ENCODE measurements at regions not wholly inside any gene's neighbourhood (a gene's known extent, or its start where the extent isn't known, plus 50 kb on each side); places are given as distances from the start of the nearest gene placed in this dataset.
A peak's percentile ranks its signal among the peaks of the same experiment; 100 is the strongest.

- TF ChIP-seq TAF1 (IDR thresholded peaks at IDR 0.05; ENCODE audit: borderline replicate concordance, low read depth, low read length) (no peak), POLR2A (IDR thresholded peaks at IDR 0.05; ENCODE audit: low read depth, low read length) (no peak), POLR2AphosphoS5 (IDR thresholded peaks at IDR 0.05; ENCODE audit: low read depth, low read length) (no peak)
- no peak for DNase-seq (ENCODE audit: insufficient read length)
- no peak for FAIRE-seq
These were observed 100.7 kb downstream of the DUSP6 start for GRCh38 chr12:89251342-89252271.

GRCh38 chr12:89250636-89251035 is 101.7 kb downstream of the DUSP6 start:
- no peak for TF ChIP-seq POLR2AphosphoS5 (IDR thresholded peaks at IDR 0.05; ENCODE audit: low read depth, low read length)
- TF ChIP-seq TAF1 (IDR thresholded peaks at IDR 0.05; ENCODE audit: borderline replicate concordance, low read depth, low read length) = no peak
- TF ChIP-seq POLR2A (IDR thresholded peaks at IDR 0.05; ENCODE audit: low read depth, low read length) = no peak
- FAIRE-seq (no peak), DNase-seq (ENCODE audit: insufficient read length) (no peak)

- no peak for TF ChIP-seq POLR2A (IDR thresholded peaks at IDR 0.05; ENCODE audit: low read depth, low read length)
- TF ChIP-seq POLR2AphosphoS5 (IDR thresholded peaks at IDR 0.05; ENCODE audit: low read depth, low read length) = no peak
- TF ChIP-seq TAF1 (IDR thresholded peaks at IDR 0.05; ENCODE audit: borderline replicate concordance, low read depth, low read length) = no peak
- DNase-seq (ENCODE audit: insufficient read length) (no peak), FAIRE-seq (no peak)
These were observed 102.1 kb downstream of the DUSP6 start for GRCh38 chr12:89250213-89250612.

- TF ChIP-seq TAF1 (IDR thresholded peaks at IDR 0.05; ENCODE audit: borderline replicate concordance, low read depth, low read length) (no peak), POLR2A (IDR thresholded peaks at IDR 0.05; ENCODE audit: low read depth, low read length) (no peak), POLR2AphosphoS5 (IDR thresholded peaks at IDR 0.05; ENCODE audit: low read depth, low read length) (no peak)
- FAIRE-seq (no peak), DNase-seq (ENCODE audit: insufficient read length) (no peak)
These were observed 104.3 kb downstream of the DUSP6 start for GRCh38 chr12:89247967-89248366.

GRCh38 chr12:89247541-89247942 is 104.8 kb downstream of the DUSP6 start:
- TF ChIP-seq TAF1 (IDR thresholded peaks at IDR 0.05; ENCODE audit: borderline replicate concordance, low read depth, low read length) (no peak), POLR2AphosphoS5 (IDR thresholded peaks at IDR 0.05; ENCODE audit: low read depth, low read length) (no peak), POLR2A (IDR thresholded peaks at IDR 0.05; ENCODE audit: low read depth, low read length) (no peak)
- DNase-seq (ENCODE audit: insufficient read length) (no peak), FAIRE-seq (no peak)

- FAIRE-seq (peak; percentile 36), DNase-seq (ENCODE audit: insufficient read length) (no peak)
- TF ChIP-seq TAF1 (IDR thresholded peaks at IDR 0.05; ENCODE audit: borderline replicate concordance, low read depth, low read length) (no peak), POLR2AphosphoS5 (IDR thresholded peaks at IDR 0.05; ENCODE audit: low read depth, low read length) (no peak), POLR2A (IDR thresholded peaks at IDR 0.05; ENCODE audit: low read depth, low read length) (no peak)
These were observed 107.2 kb downstream of the DUSP6 start for GRCh38 chr12:89245090-89245489.

GRCh38 chr12:89244536-89244935 is 107.8 kb downstream of the DUSP6 start:
- no peak for DNase-seq (ENCODE audit: insufficient read length)
- peak; percentile 30 for FAIRE-seq
- no peak for TF ChIP-seq TAF1 (IDR thresholded peaks at IDR 0.05; ENCODE audit: borderline replicate concordance, low read depth, low read length)
- TF ChIP-seq POLR2AphosphoS5 (IDR thresholded peaks at IDR 0.05; ENCODE audit: low read depth, low read length) = no peak
- TF ChIP-seq POLR2A (IDR thresholded peaks at IDR 0.05; ENCODE audit: low read depth, low read length) = no peak

- TF ChIP-seq POLR2AphosphoS5 (IDR thresholded peaks at IDR 0.05; ENCODE audit: low read depth, low read length) = no peak
- TF ChIP-seq TAF1 (IDR thresholded peaks at IDR 0.05; ENCODE audit: borderline replicate concordance, low read depth, low read length) = no peak
- TF ChIP-seq POLR2A (IDR thresholded peaks at IDR 0.05; ENCODE audit: low read depth, low read length) = no peak
- FAIRE-seq (no peak), DNase-seq (ENCODE audit: insufficient read length) (no peak)
These were observed 108.5 kb downstream of the DUSP6 start for GRCh38 chr12:89243771-89244170.

- no peak for DNase-seq (ENCODE audit: insufficient read length)
- TF ChIP-seq TAF1 (IDR thresholded peaks at IDR 0.05; ENCODE audit: borderline replicate concordance, low read depth, low read length) (no peak), POLR2A (IDR thresholded peaks at IDR 0.05; ENCODE audit: low read depth, low read length) (no peak), POLR2AphosphoS5 (IDR thresholded peaks at IDR 0.05; ENCODE audit: low read depth, low read length) (no peak)
- no peak for FAIRE-seq
These were observed 112.8 kb downstream of the DUSP6 start for GRCh38 chr12:89239534-89239933.

- FAIRE-seq (no peak), DNase-seq (ENCODE audit: insufficient read length) (no peak)
- TF ChIP-seq POLR2AphosphoS5 (IDR thresholded peaks at IDR 0.05; ENCODE audit: low read depth, low read length) (no peak), POLR2A (IDR thresholded peaks at IDR 0.05; ENCODE audit: low read depth, low read length) (no peak), TAF1 (IDR thresholded peaks at IDR 0.05; ENCODE audit: borderline replicate concordance, low read depth, low read length) (no peak)
These were observed 113.7 kb downstream of the DUSP6 start for GRCh38 chr12:89238593-89238992.

GRCh38 chr12:89237763-89238162 is 114.5 kb downstream of the DUSP6 start:
- FAIRE-seq = no peak
- no peak for DNase-seq (ENCODE audit: insufficient read length)
- TF ChIP-seq TAF1 (IDR thresholded peaks at IDR 0.05; ENCODE audit: borderline replicate concordance, low read depth, low read length) (no peak), POLR2AphosphoS5 (IDR thresholded peaks at IDR 0.05; ENCODE audit: low read depth, low read length) (no peak), POLR2A (IDR thresholded peaks at IDR 0.05; ENCODE audit: low read depth, low read length) (no peak)

Data from GM12892 (cell line).